Choroid plexus epithelial cell (primary cell): ENCODE measurements at regions not wholly inside any gene's neighbourhood (a gene's known extent, or its start where the extent isn't known, plus 50 kb on each side); places are given as distances from the start of the nearest gene placed in this dataset.
"Not testable (repeated sequence)": the region's sequence is repeated elsewhere in the genome, so short reads cannot be mapped to it uniquely, and the experiment has no call there.

Experiments
- DNase-seq: peaks from one replicate; pipeline ENCODE4 v3.0.0-alpha.2; 2010; ENCODE audit warnings: low read depth
- H3K4me3 ChIP-seq: 2 replicates; pipeline ENCODE4 v1.5.1; 2011; ENCODE audit warnings: low read depth, mild to moderate bottlenecking, control low read depth, low read length, moderate library complexity
- CTCF ChIP-seq: conservative IDR thresholded peaks from 2 replicates; pipeline ENCODE4 v1.5.1; 2011; ENCODE audit warnings: low read depth, mild to moderate bottlenecking, control low read depth, inconsistent platforms, low read length, moderate library complexity

DNA sequence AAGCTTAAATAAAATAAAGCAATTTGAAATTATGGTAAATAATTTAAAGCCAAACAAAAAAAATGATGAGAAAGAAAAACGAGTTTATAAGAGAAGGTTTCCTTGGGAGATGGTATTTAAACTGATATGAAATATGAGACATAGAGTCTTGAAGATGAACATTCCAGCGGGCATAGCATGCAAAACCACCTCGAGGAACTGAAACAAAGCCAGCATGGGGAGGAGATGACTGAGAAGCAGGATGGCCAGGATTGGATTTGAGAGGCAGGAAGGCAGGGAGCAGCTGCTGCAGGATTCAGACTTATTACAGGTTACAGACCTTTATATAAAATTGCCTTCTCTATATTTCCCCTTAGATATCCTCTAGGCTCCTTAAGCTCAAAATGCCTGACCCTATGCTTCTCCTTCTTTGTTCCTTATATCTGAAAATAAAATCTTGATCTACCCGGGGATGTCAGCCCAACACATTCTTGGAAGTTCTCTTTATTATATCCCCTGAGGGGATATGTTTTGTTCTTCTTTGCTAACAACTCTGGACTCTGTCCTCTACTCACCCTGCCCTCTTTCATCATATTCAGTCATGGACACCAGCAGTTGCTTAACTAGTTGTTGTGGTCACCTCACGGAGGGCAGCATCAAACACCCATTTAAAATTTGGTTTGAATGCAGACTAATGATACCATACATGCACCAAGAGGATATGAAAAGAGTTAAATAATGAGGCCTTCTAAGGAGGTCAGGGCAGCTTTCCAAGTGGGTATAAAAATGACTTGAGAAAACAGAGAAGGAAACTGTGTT, 719.1 kb upstream of the B3GALT2 start:
- H3K4me3 ChIP-seq: no peak overlapping the region
- peak; percentile 59 for DNase-seq
- TF ChIP-seq CTCF: no peak

- no peak for TF ChIP-seq CTCF
- no peak for DNase-seq
Observed at GRCh38 chr1:193891788-193892187, 705.4 kb upstream of the B3GALT2 start.

GRCh38 chr1:193890935-193891334, 704.5 kb upstream of the B3GALT2 start:
- H3K4me3 ChIP-seq: no peak overlapping the region
- TF ChIP-seq CTCF: no peak
- no peak for DNase-seq

More at GRCh38 chr1:193891788-193892187, 705.4 kb upstream of the B3GALT2 start:
- H3K4me3 ChIP-seq: no peak overlapping the region

GRCh38 chr1:193884848-193885558, 698.6 kb upstream of the B3GALT2 start:
- H3K4me3 ChIP-seq: no peak overlapping the region
- DNase-seq: no peak
- no peak for TF ChIP-seq CTCF

GRCh38 chr1:193877920-193878319, 691.5 kb upstream of the B3GALT2 start:
- peak; percentile 2 for DNase-seq
- not testable (repeated sequence) for H3K4me3 ChIP-seq

DNA sequence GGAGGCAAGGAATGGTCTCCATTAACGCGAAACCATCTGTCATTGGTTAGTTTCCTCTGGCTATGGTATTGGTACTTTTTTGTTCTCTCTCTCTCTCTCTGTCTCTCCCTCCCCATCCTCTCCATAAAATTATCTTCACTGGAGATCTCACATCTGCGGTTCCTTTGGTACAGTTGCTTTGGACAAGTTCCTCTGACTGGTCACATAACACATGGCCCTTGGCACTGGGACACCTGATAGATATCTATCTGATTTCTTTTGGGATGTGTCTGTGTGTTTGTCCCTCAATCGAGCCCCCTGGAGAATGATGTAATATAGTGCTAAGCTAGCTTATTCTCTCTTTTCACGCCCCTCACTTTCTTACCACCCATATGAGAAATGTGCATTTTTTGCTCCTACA, 682.0 kb upstream of the B3GALT2 start:
- DNase-seq: no peak
- H3K4me3 ChIP-seq: no peak overlapping the region
- TF ChIP-seq CTCF: no peak

GRCh38 chr1:193856261-193856660, 669.8 kb upstream of the B3GALT2 start:
- no peak overlapping the region for H3K4me3 ChIP-seq
- no peak for DNase-seq
- TF ChIP-seq CTCF: no peak
